ENCODE measurements at regions not wholly inside any gene's neighbourhood (a gene's known extent, or its start where the extent isn't known, plus 50 kb on each side); places are given as distances from the start of the nearest gene placed in this dataset.
"Not testable (repeated sequence)": the region's sequence is repeated elsewhere in the genome, so short reads cannot be mapped to it uniquely, and the experiment has no call there.

DNA sequence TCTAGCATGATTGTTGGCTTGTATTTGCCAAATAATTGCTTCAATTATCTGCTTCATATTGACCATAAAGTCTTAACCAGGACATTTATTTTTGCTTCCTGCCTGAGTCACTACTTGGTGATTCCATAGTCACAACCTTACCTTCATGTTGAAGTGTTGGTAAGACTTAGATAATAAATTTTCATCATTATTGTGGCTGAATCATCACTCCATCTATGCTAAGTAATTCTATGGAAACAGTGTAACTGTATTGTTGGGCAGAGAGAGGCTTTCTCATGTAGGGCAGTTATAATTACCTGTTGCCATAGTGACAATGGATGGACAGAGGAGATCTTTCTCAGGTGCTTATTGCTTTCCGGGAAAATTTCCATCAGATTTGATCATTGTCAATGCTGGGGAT, 330.7 kb upstream of the LRRC3B start:
- no peak for DNase-seq (ENCODE audit: low read depth)
- TF ChIP-seq, protein P1, sequence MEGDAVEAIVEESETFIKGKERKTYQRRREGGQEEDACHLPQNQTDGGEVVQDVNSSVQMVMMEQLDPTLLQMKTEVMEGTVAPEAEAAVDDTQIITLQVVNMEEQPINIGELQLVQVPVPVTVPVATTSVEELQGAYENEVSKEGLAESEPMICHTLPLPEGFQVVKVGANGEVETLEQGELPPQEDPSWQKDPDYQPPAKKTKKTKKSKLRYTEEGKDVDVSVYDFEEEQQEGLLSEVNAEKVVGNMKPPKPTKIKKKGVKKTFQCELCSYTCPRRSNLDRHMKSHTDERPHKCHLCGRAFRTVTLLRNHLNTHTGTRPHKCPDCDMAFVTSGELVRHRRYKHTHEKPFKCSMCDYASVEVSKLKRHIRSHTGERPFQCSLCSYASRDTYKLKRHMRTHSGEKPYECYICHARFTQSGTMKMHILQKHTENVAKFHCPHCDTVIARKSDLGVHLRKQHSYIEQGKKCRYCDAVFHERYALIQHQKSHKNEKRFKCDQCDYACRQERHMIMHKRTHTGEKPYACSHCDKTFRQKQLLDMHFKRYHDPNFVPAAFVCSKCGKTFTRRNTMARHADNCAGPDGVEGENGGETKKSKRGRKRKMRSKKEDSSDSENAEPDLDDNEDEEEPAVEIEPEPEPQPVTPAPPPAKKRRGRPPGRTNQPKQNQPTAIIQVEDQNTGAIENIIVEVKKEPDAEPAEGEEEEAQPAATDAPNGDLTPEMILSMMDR (conservative IDR thresholded peaks at IDR 0.05; ENCODE audit: low read depth, low read length), result no peak
- H3K4me3 ChIP-seq (ENCODE audit: low read length), result no peak overlapping the region

DNA sequence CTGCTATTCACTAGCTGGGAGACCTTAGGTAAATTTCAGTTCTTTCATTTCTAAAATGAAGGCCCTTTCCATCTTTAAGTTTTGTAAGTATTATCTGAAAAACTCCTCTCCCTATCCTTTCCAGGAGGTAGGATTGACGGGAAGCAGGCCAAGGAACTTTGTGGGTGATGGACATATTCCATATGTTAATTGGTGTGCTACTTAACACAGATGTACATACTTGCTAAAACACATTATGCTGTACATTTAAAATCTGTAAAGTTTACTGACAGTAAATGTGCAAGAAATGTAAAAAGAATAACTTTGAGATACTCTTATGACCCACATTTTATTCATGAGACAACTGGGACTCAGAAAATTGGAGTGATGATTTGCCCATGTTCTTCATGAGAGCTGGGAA, 329.8 kb upstream of the LRRC3B start:
- H3K4me3 ChIP-seq (ENCODE audit: low read length), result no peak overlapping the region
- TF ChIP-seq, protein P1 (conservative IDR thresholded peaks at IDR 0.05; ENCODE audit: low read depth, low read length), result no peak
- no peak for DNase-seq (ENCODE audit: low read depth)

GRCh38 chr3:26293329-26293844, 329.2 kb upstream of the LRRC3B start:
- TF ChIP-seq, protein P1 (conservative IDR thresholded peaks at IDR 0.05; ENCODE audit: low read depth, low read length), result no peak
- no peak overlapping the region for H3K4me3 ChIP-seq (ENCODE audit: low read length)
- DNase-seq (ENCODE audit: low read depth), result no peak

GRCh38 chr3:26307192-26307591, 315.4 kb upstream of the LRRC3B start:
- TF ChIP-seq, protein P1 (conservative IDR thresholded peaks at IDR 0.05; ENCODE audit: low read depth, low read length), result no peak
- no peak for DNase-seq (ENCODE audit: low read depth)
- H3K4me3 ChIP-seq (ENCODE audit: low read length), result no peak overlapping the region

DNA sequence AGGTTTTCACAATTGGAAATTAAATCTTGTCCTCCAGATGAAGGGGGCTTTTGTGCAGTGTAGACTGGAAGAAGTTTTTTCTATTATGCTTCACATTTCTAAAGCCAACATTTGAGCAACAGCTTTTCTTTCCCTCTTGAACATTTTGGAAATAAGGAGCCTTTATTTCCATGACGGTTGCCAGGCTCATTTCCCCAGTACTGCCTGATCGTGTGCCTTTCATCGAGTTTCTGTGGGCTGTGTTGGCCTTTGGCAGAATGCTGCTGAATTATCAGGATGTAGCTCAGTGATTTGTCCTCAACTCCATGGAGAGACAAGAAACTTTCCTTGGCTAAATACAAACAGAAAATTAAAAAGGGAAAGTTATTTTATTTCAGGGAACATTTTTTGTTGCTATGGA, 314.8 kb upstream of the LRRC3B start:
- TF ChIP-seq, protein P1 (conservative IDR thresholded peaks at IDR 0.05; ENCODE audit: low read depth, low read length), result no peak
- H3K4me3 ChIP-seq (ENCODE audit: low read length), result no peak overlapping the region
- no peak for DNase-seq (ENCODE audit: low read depth)

DNA sequence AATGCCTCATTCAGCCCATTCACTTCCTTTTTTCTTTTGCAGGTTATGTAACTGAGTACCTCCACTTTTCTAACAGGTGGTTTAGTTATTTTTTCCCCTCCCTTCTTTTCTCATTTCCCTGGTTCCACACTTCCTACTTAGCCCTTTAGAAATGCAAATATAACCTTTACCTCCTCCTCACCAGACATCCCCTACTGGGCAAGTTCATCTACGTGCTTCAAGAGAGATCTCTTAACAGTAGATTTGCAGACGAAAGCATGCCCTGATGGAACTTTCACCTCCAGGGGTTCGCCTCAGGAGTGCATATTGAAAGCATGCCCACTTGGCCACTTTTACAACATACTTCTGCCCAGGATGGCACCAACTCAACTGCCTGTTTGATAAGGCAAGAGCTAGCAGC, 314.1 kb upstream of the LRRC3B start:
- TF ChIP-seq, protein P1 (conservative IDR thresholded peaks at IDR 0.05; ENCODE audit: low read depth, low read length), result no peak
- H3K4me3 ChIP-seq (ENCODE audit: low read length), result no peak overlapping the region
- no peak for DNase-seq (ENCODE audit: low read depth)

- H3K4me3 ChIP-seq (ENCODE audit: low read length); DNase-seq (ENCODE audit: low read depth): not testable (repeated sequence)
Measured at GRCh38 chr3:26309536-26309935, 313.0 kb upstream of the LRRC3B start.

DNA sequence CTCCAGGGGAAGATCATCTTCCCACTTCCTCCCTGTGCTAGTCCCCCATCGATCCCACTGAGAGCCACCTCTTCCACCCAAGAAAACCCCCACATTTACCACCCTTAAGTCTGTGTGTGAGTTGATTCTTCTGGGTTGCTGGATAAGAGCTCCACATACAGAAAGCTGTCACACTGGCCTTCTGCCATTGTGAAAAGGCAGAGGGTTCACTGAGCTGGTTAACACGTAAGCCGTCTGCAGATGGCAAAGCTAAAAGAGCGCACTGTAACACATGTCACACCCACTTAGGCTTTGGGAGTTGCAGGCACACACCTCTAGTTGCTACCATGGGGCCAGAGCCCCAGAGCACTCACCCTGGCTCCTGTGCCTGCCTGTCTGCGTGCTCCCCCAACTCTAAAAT, 309.8 kb upstream of the LRRC3B start:
- H3K4me3 ChIP-seq (ENCODE audit: low read length), result no peak overlapping the region
- no peak for DNase-seq (ENCODE audit: low read depth)
- TF ChIP-seq, protein P1 (conservative IDR thresholded peaks at IDR 0.05; ENCODE audit: low read depth, low read length), result no peak

Data from retinal pigment epithelial cell (primary cell).